ENCODE measurements at regions not wholly inside any gene's neighbourhood (a gene's known extent, or its start where the extent isn't known, plus 50 kb on each side); places are given as distances from the start of the nearest gene placed in this dataset.

- no peak for ATAC-seq
- TF ChIP-seq CTCF (IDR thresholded peaks at IDR 0.05) = no peak
Measured at GRCh38 chr15:87570206-87570605, 686.3 kb downstream of the NTRK3 start.

GRCh38 chr15:87569581-87569980, 687.0 kb downstream of the NTRK3 start:
- H3K36me3 ChIP-seq (ENCODE audit: low read depth) = no peaks in the 10 kb centered on the region
- TF ChIP-seq CTCF (IDR thresholded peaks at IDR 0.05) = no peak
- intact Hi-C loops (cut with DNase I, micrococcal nuclease) = no loop called here
- DNase-seq (no peak), ATAC-seq (no peak)
- no peaks in the 10 kb centered on the region for H3K4me1 ChIP-seq (ENCODE audit: low read depth)
- no peak overlapping the region for H3K4me3 ChIP-seq
- H3K9me3 ChIP-seq = no peaks in the 10 kb centered on the region

More at GRCh38 chr15:87570206-87570605, 686.3 kb downstream of the NTRK3 start:
- Histone ChIP-seq H3K9me3 (no peaks in the 10 kb centered on the region), H3K4me1 (ENCODE audit: low read depth) (no peaks in the 10 kb centered on the region), H3K36me3 (ENCODE audit: low read depth) (no peaks in the 10 kb centered on the region), H3K4me3 (no peak overlapping the region)
- DNase-seq = no peak
- intact Hi-C loops (cut with DNase I, micrococcal nuclease) = no loop called here

GRCh38 chr15:87567406-87568030, 689.0 kb downstream of the NTRK3 start:
- no peak for DNase-seq
- H3K4me3 ChIP-seq = no peak overlapping the region
- no peaks in the 10 kb centered on the region for H3K36me3 ChIP-seq (ENCODE audit: low read depth)
- TF ChIP-seq CTCF (IDR thresholded peaks at IDR 0.05) = no peak
- intact Hi-C loops (cut with DNase I, micrococcal nuclease) = no loop called here
- no peaks in the 10 kb centered on the region for H3K9me3 ChIP-seq
- no peaks in the 10 kb centered on the region for H3K4me1 ChIP-seq (ENCODE audit: low read depth)
- ATAC-seq = no peak

GRCh38 chr15:87566236-87566635, 690.3 kb downstream of the NTRK3 start:
- no peak for DNase-seq

GRCh38 chr15:87564681-87565080, 691.9 kb downstream of the NTRK3 start:
- Histone ChIP-seq H3K4me3 (no peak overlapping the region), H3K36me3 (ENCODE audit: low read depth) (no peaks in the 10 kb centered on the region), H3K9me3 (no peaks in the 10 kb centered on the region), H3K4me1 (ENCODE audit: low read depth) (no peaks in the 10 kb centered on the region)
- ATAC-seq (no peak), DNase-seq (no peak)
- TF ChIP-seq CTCF (IDR thresholded peaks at IDR 0.05) = no peak
- intact Hi-C loops (cut with DNase I, micrococcal nuclease) = no loop called here

More at GRCh38 chr15:87566236-87566635, 690.3 kb downstream of the NTRK3 start:
- Histone ChIP-seq H3K4me1 (ENCODE audit: low read depth) (no peaks in the 10 kb centered on the region), H3K4me3 (no peak overlapping the region), H3K9me3 (no peaks in the 10 kb centered on the region), H3K36me3 (ENCODE audit: low read depth) (no peaks in the 10 kb centered on the region)
- no peak for ATAC-seq
- intact Hi-C loops (cut with DNase I, micrococcal nuclease) = no loop called here
- no peak for TF ChIP-seq CTCF (IDR thresholded peaks at IDR 0.05)

GRCh38 chr15:87563869-87564268, 692.7 kb downstream of the NTRK3 start:
- intact Hi-C loops (cut with DNase I, micrococcal nuclease) = no loop called here

More at GRCh38 chr15:87563869-87564268, 692.7 kb downstream of the NTRK3 start:
- no peak for TF ChIP-seq CTCF (IDR thresholded peaks at IDR 0.05)
- Histone ChIP-seq H3K4me1 (ENCODE audit: low read depth) (no peaks in the 10 kb centered on the region), H3K36me3 (ENCODE audit: low read depth) (no peaks in the 10 kb centered on the region), H3K9me3 (no peaks in the 10 kb centered on the region), H3K4me3 (no peak overlapping the region)
- ATAC-seq = no peak
- DNase-seq = no peak

Measured in mucosa of descending colon (tissue), 3 donors.